HEK293T (cell line): ENCODE measurements at regions not wholly inside any gene's neighbourhood (a gene's known extent, or its start where the extent isn't known, plus 50 kb on each side); places are given as distances from the start of the nearest gene placed in this dataset.

Source experiments
- CTCF ChIA-PET: fragments of 350-600 bp; formaldehyde crosslinking; extraction: SDS; loops from one replicate; lab custom pipeline; 2021; ENCODE audit warnings: antibody characterized with exemption, inconsistent platforms; lab: Yijun Ruan, JAX
- POLR2A ChIA-PET: fragments of 350-600 bp; formaldehyde crosslinking; extraction: SDS; loops from one replicate; lab custom pipeline; 2020; ENCODE audit warnings: antibody characterized with exemption, inconsistent platforms; lab: Yijun Ruan, JAX
- DNase-seq: peaks from one replicate; pipeline ENCODE4 v3.0.0; 2012; ENCODE audit warnings: mixed read lengths; ENCODE audit errors: extremely low spot score
- ARNT ChIP-seq: fragments of 450-650 bp; IDR thresholded peaks from 2 replicates; pipeline ENCODE4 v1.6.1; 2017; ENCODE audit warnings: mild to moderate bottlenecking
- BHLHE40 ChIP-seq: fragments of 450-650 bp; IDR thresholded peaks from 2 replicates; pipeline ENCODE4 v1.6.1; 2016; ENCODE audit warnings: mild to moderate bottlenecking, moderate library complexity, borderline replicate concordance
- CTBP1 ChIP-seq: fragments of 450-650 bp; IDR thresholded peaks from 2 replicates; pipeline ENCODE4 v1.6.1; 2016; ENCODE audit warnings: borderline replicate concordance
- ELF4 ChIP-seq: fragments of 450-650 bp; IDR thresholded peaks from 2 replicates; pipeline ENCODE4 v1.6.1; 2017; ENCODE audit warnings: antibody characterized with exemption
- FOXA1 ChIP-seq: fragments of 450-650 bp; IDR thresholded peaks from 2 replicates; pipeline ENCODE4 v1.6.1; 2016; ENCODE audit warnings: mild to moderate bottlenecking
- FOXK2 ChIP-seq: fragments of 450-650 bp; IDR thresholded peaks from 2 replicates; pipeline ENCODE4 v1.6.1; 2016; ENCODE audit warnings: mild to moderate bottlenecking
- FOXM1 ChIP-seq: fragments of 450-650 bp; IDR thresholded peaks from 2 replicates; pipeline ENCODE4 v1.6.1; 2017; ENCODE audit warnings: mild to moderate bottlenecking, borderline replicate concordance
- HDGF ChIP-seq: fragments of 450-650 bp; IDR thresholded peaks from 2 replicates; pipeline ENCODE4 v1.6.1; 2017; ENCODE audit warnings: antibody characterized with exemption, borderline replicate concordance
- L3MBTL2 ChIP-seq: fragments of 450-650 bp; conservative IDR thresholded peaks from 2 replicates; pipeline ENCODE4 v1.6.1; 2016; ENCODE audit warnings: mild to moderate bottlenecking
- LEF1 ChIP-seq: fragments of 450-650 bp; IDR thresholded peaks from 2 replicates; pipeline ENCODE4 v1.6.1; 2017; ENCODE audit warnings: mild to moderate bottlenecking, borderline replicate concordance
- NFRKB ChIP-seq: fragments of 450-650 bp; IDR thresholded peaks from 2 replicates; pipeline ENCODE4 v1.6.1; 2016; ENCODE audit warnings: mild to moderate bottlenecking, moderate library complexity
- PKNOX1 ChIP-seq: fragments of 450-650 bp; IDR thresholded peaks from 2 replicates; pipeline ENCODE4 v1.6.1; 2016
- SP1 ChIP-seq: fragments of 450-650 bp; IDR thresholded peaks from 2 replicates; pipeline ENCODE4 v1.6.1; 2017
- SUZ12 ChIP-seq: fragments of 450-650 bp; IDR thresholded peaks from 2 replicates; pipeline ENCODE4 v1.6.1; 2016; ENCODE audit warnings: mild to moderate bottlenecking
- TARDBP ChIP-seq: fragments of 450-650 bp; IDR thresholded peaks from 2 replicates; pipeline ENCODE4 v1.6.1; 2016
- ZNF384 ChIP-seq: fragments of 450-650 bp; IDR thresholded peaks from 2 replicates; pipeline ENCODE4 v1.6.1; 2016

GRCh38 chr5:86763929-86764328 is 146.2 kb downstream of the COX7C start:
- ChIA-PET POLR2A (no interaction called here), CTCF (interaction anchor here (0.7 kb wide), 1 partner anchor 42 kb away, joined by 5 read pairs; no protein-coding TSS in a partner anchor)
- DNase-seq, result no peak
- TF ChIP-seq NFRKB (no peak), ZNF384 (no peak), SP1 (no peak), ARNT (no peak), BHLHE40 (no peak)

GRCh38 chr5:86765778-86766502 is 148.2 kb downstream of the COX7C start:
- ChIA-PET POLR2A (no interaction called here), CTCF (no interaction called here)
- DNase-seq, result no peak
- TF ChIP-seq SUZ12, result no peak
- TF ChIP-seq ELF4, result no peak
- no peak for TF ChIP-seq L3MBTL2
- TF ChIP-seq SP1, result no peak
- TF ChIP-seq FOXK2, result no peak
- no peak for TF ChIP-seq ZNF384
- no peak for TF ChIP-seq HDGF
- no peak for TF ChIP-seq TARDBP
- no peak for TF ChIP-seq ARNT
- no peak for TF ChIP-seq BHLHE40
- TF ChIP-seq PKNOX1, result no peak
- TF ChIP-seq CTBP1, result no peak
- no peak for TF ChIP-seq FOXA1
- TF ChIP-seq LEF1, result no peak
- no peak for TF ChIP-seq NFRKB
- TF ChIP-seq FOXM1, result no peak

- CTCF ChIA-PET, result no interaction called here
- no peak for TF ChIP-seq SP1
- TF ChIP-seq HDGF, result no peak
- no peak for TF ChIP-seq FOXM1
- no peak for TF ChIP-seq CTBP1
- no peak for TF ChIP-seq FOXK2
- TF ChIP-seq PKNOX1, result no peak
- no peak for TF ChIP-seq TARDBP
- no peak for TF ChIP-seq LEF1
- TF ChIP-seq NFRKB, result no peak
- no peak for TF ChIP-seq ZNF384
- POLR2A ChIA-PET, result no interaction called here
- DNase-seq, result no peak
Observed at GRCh38 chr5:86768699-86769202, 151.0 kb downstream of the COX7C start.

- TF ChIP-seq HDGF (no peak), SP1 (no peak), CTBP1 (no peak), BHLHE40 (no peak), LEF1 (no peak), ELF4 (no peak), NFRKB (no peak), FOXM1 (no peak), ARNT (no peak), FOXK2 (no peak), FOXA1 (no peak), PKNOX1 (no peak)
- CTCF ChIA-PET, result no interaction called here
- POLR2A ChIA-PET, result no interaction called here
- no peak for DNase-seq
Observed at GRCh38 chr5:86780018-86780417, 162.3 kb downstream of the COX7C start.

- ChIA-PET CTCF (no interaction called here), POLR2A (no interaction called here)
Observed at GRCh38 chr5:86786955-86787354, 169.2 kb downstream of the COX7C start.

GRCh38 chr5:86795659-86796058 is 177.9 kb downstream of the COX7C start:
- TF ChIP-seq FOXM1 (no peak), FOXK2 (no peak), TARDBP (no peak), LEF1 (no peak), ARNT (no peak), L3MBTL2 (no peak), SP1 (no peak), CTBP1 (no peak), HDGF (no peak), ZNF384 (no peak), SUZ12 (no peak), PKNOX1 (no peak), NFRKB (no peak), BHLHE40 (no peak), ELF4 (no peak), FOXA1 (no peak)
- CTCF ChIA-PET, result no interaction called here
- POLR2A ChIA-PET, result no interaction called here
- DNase-seq, result no peak

More at GRCh38 chr5:86786955-86787354, 169.2 kb downstream of the COX7C start:
- DNase-seq, result peak; percentile 7
- TF ChIP-seq PKNOX1, result peak; percentile 62; the same call in 1 of the 2 replicates
- no peak for TF ChIP-seq FOXK2
